CD4-positive, alpha-beta T cell (primary cell): ENCODE measurements at regions not wholly inside any gene's neighbourhood (a gene's known extent, or its start where the extent isn't known, plus 50 kb on each side); places are given as distances from the start of the nearest gene placed in this dataset.

Experiments
- ATAC-seq: fragments of 200-7000 bp; cut with Tn5 transposase; one replicate; pipeline ENCODE4 v1.10.0; 2022; ENCODE audit warnings: mild to moderate bottlenecking; ENCODE audit not compliant: poor library complexity
- CTCF ChIA-PET: fragments of 350-600 bp; sonication (Branson Sonifier 250); formaldehyde crosslinking; loops from one replicate; lab custom pipeline; 2021; ENCODE audit warnings: antibody characterized with exemption, inconsistent platforms; lab: Charles Lee
- POLR2A ChIA-PET: fragments of 350-600 bp; sonication (Branson Sonifier 250); formaldehyde crosslinking; loops from one replicate; lab custom pipeline; 2021; ENCODE audit warnings: antibody characterized with exemption, inconsistent platforms; lab: Charles Lee
- DNase-seq, 14 experiments: peaks; one replicate each; pipeline ENCODE4 v3.0.0-alpha.2; 2013 to 2020; ENCODE audit warnings: mixed read lengths in 2 of 14
- H3K27ac ChIP-seq, 2 donors: one replicate each; pipeline versions ENCODE4 v1.5.1 to v1.7.0; 2013; ENCODE audit warnings: low read length in 2 of 2, low read depth in 1 of 2, mild to moderate bottlenecking in 1 of 2
- H3K27me3 ChIP-seq, 2 experiments: 1 replicate in 1 of 2; 2 replicates in 1 of 2; pipeline versions ENCODE4 v1.6.1 to v1.7.0; 2013; ENCODE audit warnings: low read length in 2 of 2, control low read depth in 1 of 2, mild to moderate bottlenecking in 1 of 2, moderate library complexity in 1 of 2; ENCODE audit not compliant: insufficient read depth in 2 of 2, control insufficient read depth in 1 of 2
- H3K36me3 ChIP-seq: one replicate; pipeline ENCODE4 v1.6.1; 2013; ENCODE audit warnings: low read length, control low read depth; ENCODE audit not compliant: insufficient read depth
- H3K4me1 ChIP-seq: one replicate; pipeline ENCODE4 v1.6.1; 2013; ENCODE audit warnings: low read length, control low read depth; ENCODE audit not compliant: insufficient read depth
- H3K4me3 ChIP-seq: one replicate; pipeline ENCODE4 v1.5.1; 2013; ENCODE audit warnings: mild to moderate bottlenecking, low read length, moderate library complexity
- H3K9me3 ChIP-seq, 2 experiments: 1 replicate in 1 of 2; 2 replicates in 1 of 2; pipeline versions ENCODE4 v1.6.1 to v1.7.0; 2013; ENCODE audit warnings: low read length in 2 of 2, mild to moderate bottlenecking in 2 of 2, control low read depth in 1 of 2, moderate library complexity in 1 of 2; ENCODE audit not compliant: control insufficient read depth in 1 of 2, insufficient read depth in 1 of 2
- H3K27ac Mint-ChIP-seq: one replicate; pipeline ENCODE4 v1.8.0; 2020; ENCODE audit warnings: mixed read lengths
- H3K27me3 Mint-ChIP-seq: one replicate; pipeline ENCODE4 v1.8.0; 2021; ENCODE audit warnings: mixed read lengths
- H3K36me3 Mint-ChIP-seq: one replicate; pipeline ENCODE4 v1.8.0; 2021; ENCODE audit warnings: low read depth, mixed read lengths
- H3K4me1 Mint-ChIP-seq: one replicate; pipeline ENCODE4 v1.8.0; 2021; ENCODE audit warnings: low read depth, mixed read lengths
- H3K4me3 Mint-ChIP-seq: one replicate; pipeline ENCODE4 v1.8.0; 2020; ENCODE audit warnings: mild to moderate bottlenecking, mixed read lengths
- H3K9me3 Mint-ChIP-seq: one replicate; pipeline ENCODE4 v1.8.0; 2020; ENCODE audit warnings: mixed read lengths
- CTCF ChIP-seq: fragments of 200-600 bp; IDR thresholded peaks from one replicate; pipeline ENCODE4 v1.8.0; 2022; ENCODE audit warnings: antibody characterized with exemption, mild to moderate bottlenecking
- intact Hi-C, 2 experiments: fragments of 100-400 bp; cut with DNase I in 1 of 2; cut with micrococcal nuclease in 1 of 2; formaldehyde crosslinking; loops; one replicate each; pipeline versions ENCODE4 v1.15.1 to v1.9.0; 2023 to 2025; cut with DNase I, micrococcal nuclease

GRCh38 chr3:135895734-135896121, 69.8 kb upstream of the PPP2R3A start:
- DNase-seq (no peak), ATAC-seq (no peak)
- no peaks in the 10 kb centered on the region for H3K36me3 ChIP-seq
- intact Hi-C loops: loop anchor here in 1 of 2 experiments (5.0 to 10.0 kb wide), 2 partner anchors 1101 to 1293 kb away; partner anchors contain the start of gene EPHB1
- CTCF ChIA-PET: no interaction called here
- no peak overlapping the region for H3K27ac Mint-ChIP-seq
- H3K4me3 Mint-ChIP-seq: no peak overlapping the region
- H3K27me3 ChIP-seq: no peaks in the 10 kb centered on the region
- H3K4me1 ChIP-seq: no peaks in the 10 kb centered on the region
- H3K27me3 Mint-ChIP-seq: peaks cover 8% of the 10 kb centered on the region
- H3K9me3 ChIP-seq: no peaks in the 10 kb centered on the region
- no peak overlapping the region for H3K4me3 ChIP-seq
- POLR2A ChIA-PET: no interaction called here
- H3K36me3 Mint-ChIP-seq: no peaks in the 10 kb centered on the region
- no peak overlapping the region for H3K27ac ChIP-seq
- H3K4me1 Mint-ChIP-seq: no peaks in the 10 kb centered on the region
- TF ChIP-seq CTCF: no peak
- no peaks in the 10 kb centered on the region for H3K9me3 Mint-ChIP-seq

- H3K27me3 Mint-ChIP-seq: peaks cover 8% of the 10 kb centered on the region
- no peaks in the 10 kb centered on the region for H3K36me3 Mint-ChIP-seq
- H3K4me3 Mint-ChIP-seq: no peak overlapping the region
- H3K27ac Mint-ChIP-seq: no peak overlapping the region
- Histone ChIP-seq H3K27me3 (no peaks in the 10 kb centered on the region), H3K9me3 (no peaks in the 10 kb centered on the region), H3K27ac (no peak overlapping the region), H3K4me3 (no peak overlapping the region), H3K36me3 (no peaks in the 10 kb centered on the region), H3K4me1 (no peaks in the 10 kb centered on the region)
- ATAC-seq (no peak), DNase-seq (no peak)
- H3K4me1 Mint-ChIP-seq: no peaks in the 10 kb centered on the region
- no peak for TF ChIP-seq CTCF
- H3K9me3 Mint-ChIP-seq: no peaks in the 10 kb centered on the region
- intact Hi-C loops: loop anchor here in 1 of 2 experiments (5.0 to 10.0 kb wide), 2 partner anchors 1102 to 1294 kb away; partner anchors contain the start of gene EPHB1
- ChIA-PET POLR2A (no interaction called here), CTCF (no interaction called here)
Measured at GRCh38 chr3:135896613-135897012, 68.9 kb upstream of the PPP2R3A start.

- DNase-seq: no peak
- POLR2A ChIA-PET: no interaction called here
- H3K36me3 ChIP-seq: no peaks in the 10 kb centered on the region
Measured at GRCh38 chr3:135897715-135898114, 67.8 kb upstream of the PPP2R3A start.

More at GRCh38 chr3:135897715-135898114, 67.8 kb upstream of the PPP2R3A start:
- Mint-ChIP-seq H3K27me3 (peaks cover 8% of the 10 kb centered on the region), H3K9me3 (no peaks in the 10 kb centered on the region), H3K27ac (no peak overlapping the region), H3K4me3 (no peak overlapping the region), H3K36me3 (no peaks in the 10 kb centered on the region), H3K4me1 (no peaks in the 10 kb centered on the region)
- H3K9me3 ChIP-seq: no peaks in the 10 kb centered on the region
- no peaks in the 10 kb centered on the region for H3K4me1 ChIP-seq
- H3K27me3 ChIP-seq: no peaks in the 10 kb centered on the region
- CTCF ChIA-PET: no interaction called here
- TF ChIP-seq CTCF: no peak
- no peak overlapping the region for H3K27ac ChIP-seq
- intact Hi-C loops: loop anchor here in 1 of 2 experiments (5.0 to 10.0 kb wide), 2 partner anchors 1103 to 1295 kb away; partner anchors contain the start of gene EPHB1
- ATAC-seq: no peak
- H3K4me3 ChIP-seq: no peak overlapping the region
